SU-DHL-6 (cell line): ENCODE measurements at regions not wholly inside any gene's neighbourhood (a gene's known extent, or its start where the extent isn't known, plus 50 kb on each side); places are given as distances from the start of the nearest gene placed in this dataset.

Experiments
- H2AFZ ChIP-seq: fragments of 200-600 bp; sonication (generic); 2 replicates; pipeline ENCODE4 v1.6.1; 2014; ENCODE audit warnings: low read depth, mild to moderate bottlenecking, moderate library complexity, mixed read lengths, antibody characterized with exemption, low read length; ENCODE audit not compliant: severe bottlenecking
- H3F3A ChIP-seq: fragments of 200-600 bp; shearing (Covaris generic); 2 replicates; pipeline ENCODE4 v1.6.0; 2016; ENCODE audit warnings: antibody characterized with exemption, mild to moderate bottlenecking; ENCODE audit not compliant: insufficient read depth
- H3K27ac ChIP-seq: fragments of 200-600 bp; sonication (generic); 2 replicates; pipeline ENCODE4 v1.5.1; 2016; ENCODE audit warnings: low read depth, mild to moderate bottlenecking, low read length, moderate library complexity, mixed read lengths
- H3K27me3 ChIP-seq: fragments of 200-600 bp; sonication (generic), shearing (Covaris generic); 2 replicates; pipeline ENCODE4 v1.6.0; 2014; ENCODE audit warnings: mild to moderate bottlenecking, low read length
- H3K36me3 ChIP-seq: fragments of 200-600 bp; sonication (generic); 2 replicates; pipeline ENCODE4 v1.6.1; 2014; ENCODE audit warnings: mild to moderate bottlenecking, low read length, mixed read lengths
- H3K4me2 ChIP-seq: fragments of 300-600, 200-600 bp; shearing (Covaris generic), sonication (generic); 2 replicates; pipeline ENCODE4 v1.6.0; 2014; ENCODE audit warnings: low read length, low read depth, mild to moderate bottlenecking; ENCODE audit not compliant: poor library complexity, severe bottlenecking
- H3K4me3 ChIP-seq: fragments of 200-600 bp; sonication (generic); 2 replicates; pipeline ENCODE4 v1.5.1; 2014; ENCODE audit warnings: antibody characterized with exemption, low read length, mild to moderate bottlenecking, mixed read lengths; ENCODE audit not compliant: insufficient read depth, poor library complexity, severe bottlenecking
- H3K79me2 ChIP-seq: fragments of 200-600 bp; sonication (generic); 2 replicates; pipeline ENCODE4 v1.6.1; 2014; ENCODE audit warnings: mild to moderate bottlenecking, low read length, moderate library complexity; ENCODE audit not compliant: insufficient read depth
- H3K9ac ChIP-seq: fragments of 200-600 bp; sonication (generic); 2 replicates; pipeline ENCODE4 v1.7.0; 2014; ENCODE audit warnings: mild to moderate bottlenecking, low read length
- H3K9me2 ChIP-seq: fragments of 200-600 bp; sonication (generic); replicated peaks from 2 replicates; pipeline ENCODE4 v1.6.1; 2014; ENCODE audit warnings: low read length; ENCODE audit not compliant: insufficient read depth
- H3K9me3 ChIP-seq: fragments of 200-600 bp; sonication (generic); 2 replicates; pipeline ENCODE4 v1.6.1; 2014; ENCODE audit warnings: low read length, mixed read lengths; ENCODE audit not compliant: insufficient read depth
- H4K20me1 ChIP-seq: fragments of 200-600 bp; sonication (generic); 2 replicates; pipeline ENCODE4 v1.6.1; 2014; ENCODE audit warnings: low read depth, mild to moderate bottlenecking, antibody characterized with exemption, low read length, moderate library complexity, mixed read lengths
- EZH2phosphoT487 ChIP-seq: fragments of 200-600 bp; sonication (generic), shearing (Covaris generic); conservative IDR thresholded peaks from 2 replicates; pipeline ENCODE4 v1.6.1; 2018; ENCODE audit warnings: mild to moderate bottlenecking, antibody characterized with exemption, low read length, moderate library complexity, mixed read lengths
- TF ChIP-seq, protein P1 (sequence below): fragments of 200-600 bp; sonication (generic); IDR thresholded peaks from one replicate; pipeline ENCODE4 v1.5.1; 2017; ENCODE audit warnings: antibody characterized with exemption, mild to moderate bottlenecking, low read length, moderate library complexity; ENCODE audit not compliant: insufficient read depth, poor library complexity, severe bottlenecking

DNA sequence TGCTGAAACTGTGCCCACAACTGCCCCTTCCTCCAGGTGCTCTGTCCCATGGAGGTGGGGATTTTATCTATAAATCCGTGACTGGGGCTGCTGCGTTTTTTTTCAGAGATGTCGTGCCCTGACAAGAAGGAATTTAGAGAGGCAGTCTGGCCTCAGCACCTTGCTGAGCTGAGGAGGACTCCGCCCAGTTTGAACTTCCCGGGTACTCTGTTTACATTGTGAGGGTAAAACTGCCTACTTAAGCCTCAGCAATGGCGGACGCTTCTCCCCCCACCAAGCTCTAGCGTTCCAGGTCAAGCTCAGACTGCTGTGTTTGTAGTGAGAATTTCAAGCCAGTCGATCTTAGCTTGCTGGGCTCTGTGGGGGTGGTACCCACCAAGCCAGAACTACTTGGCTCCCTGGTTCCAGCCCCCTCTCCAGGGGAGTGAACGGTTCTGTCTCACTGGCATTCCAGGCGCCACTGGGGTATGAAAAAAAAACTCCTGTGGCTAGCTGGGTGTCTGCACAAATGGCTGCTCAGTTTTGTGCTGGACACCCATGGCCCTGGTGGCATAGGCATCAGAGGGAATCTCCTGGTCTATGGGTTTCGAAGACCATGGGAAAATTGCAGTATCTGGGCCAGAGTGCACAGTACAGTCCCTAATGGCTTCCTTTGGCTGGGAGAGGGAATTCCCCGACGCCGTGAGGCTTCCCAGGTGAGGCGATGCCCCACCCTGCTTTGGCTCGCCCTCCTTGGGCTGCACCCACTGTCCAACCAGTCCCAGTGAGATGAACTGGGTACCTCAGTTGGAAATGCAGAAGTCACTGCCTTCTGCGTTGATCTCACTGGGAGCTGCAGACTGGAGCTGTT lies 68.5 kb upstream of the SGO1 start:
- H2AFZ ChIP-seq, result no peak overlapping the region
- TF ChIP-seq EZH2phosphoT487, result no peak
- TF ChIP-seq, protein P1, sequence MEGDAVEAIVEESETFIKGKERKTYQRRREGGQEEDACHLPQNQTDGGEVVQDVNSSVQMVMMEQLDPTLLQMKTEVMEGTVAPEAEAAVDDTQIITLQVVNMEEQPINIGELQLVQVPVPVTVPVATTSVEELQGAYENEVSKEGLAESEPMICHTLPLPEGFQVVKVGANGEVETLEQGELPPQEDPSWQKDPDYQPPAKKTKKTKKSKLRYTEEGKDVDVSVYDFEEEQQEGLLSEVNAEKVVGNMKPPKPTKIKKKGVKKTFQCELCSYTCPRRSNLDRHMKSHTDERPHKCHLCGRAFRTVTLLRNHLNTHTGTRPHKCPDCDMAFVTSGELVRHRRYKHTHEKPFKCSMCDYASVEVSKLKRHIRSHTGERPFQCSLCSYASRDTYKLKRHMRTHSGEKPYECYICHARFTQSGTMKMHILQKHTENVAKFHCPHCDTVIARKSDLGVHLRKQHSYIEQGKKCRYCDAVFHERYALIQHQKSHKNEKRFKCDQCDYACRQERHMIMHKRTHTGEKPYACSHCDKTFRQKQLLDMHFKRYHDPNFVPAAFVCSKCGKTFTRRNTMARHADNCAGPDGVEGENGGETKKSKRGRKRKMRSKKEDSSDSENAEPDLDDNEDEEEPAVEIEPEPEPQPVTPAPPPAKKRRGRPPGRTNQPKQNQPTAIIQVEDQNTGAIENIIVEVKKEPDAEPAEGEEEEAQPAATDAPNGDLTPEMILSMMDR, result no peak

DNA sequence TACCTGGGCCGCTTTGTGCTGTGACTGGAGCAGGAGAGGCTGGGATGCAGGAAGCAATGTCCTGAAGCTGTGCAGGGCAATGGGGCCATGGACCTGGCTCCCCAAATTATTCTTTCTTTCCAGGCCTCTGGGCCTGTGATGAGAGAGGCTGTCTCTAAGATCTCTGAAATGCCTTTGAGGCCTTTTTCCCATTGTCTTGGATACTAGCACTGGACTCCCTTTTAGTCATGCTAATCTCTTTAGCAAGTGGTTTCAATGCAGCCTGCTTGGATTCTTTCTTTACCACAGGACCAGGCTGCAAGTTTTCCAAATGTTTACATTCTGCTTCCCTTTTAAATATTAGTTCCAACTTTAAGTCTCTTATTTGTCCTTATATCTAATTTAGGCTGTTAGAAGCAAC lies 64.8 kb upstream of the SGO1 start:
- H2AFZ ChIP-seq, result no peak overlapping the region
- TF ChIP-seq EZH2phosphoT487, result no peak
- TF ChIP-seq, protein P1, result no peak
- no peaks in the 10 kb centered on the region for H3K79me2 ChIP-seq
- no peaks in the 10 kb centered on the region for H3K27me3 ChIP-seq
- H3K9me2 ChIP-seq, result no peaks in the 10 kb centered on the region
- no peaks in the 10 kb centered on the region for H3K36me3 ChIP-seq
- no peaks in the 10 kb centered on the region for H3F3A ChIP-seq
- no peak overlapping the region for H3K4me3 ChIP-seq
- H3K4me2 ChIP-seq, result no peak overlapping the region
- H3K27ac ChIP-seq, result no peak overlapping the region
- H3K9me3 ChIP-seq, result 0 out of 2 replicates have a peak, but pooled peaks cover 8% of the 10 kb centered on the region
- H3K9ac ChIP-seq, result no peak overlapping the region
- no peaks in the 10 kb centered on the region for H4K20me1 ChIP-seq

More for the DNA sequence above, 68.5 kb upstream of the SGO1 start:
- Histone ChIP-seq H3K36me3 (no peaks in the 10 kb centered on the region), H3K27ac (no peak overlapping the region), H3K27me3 (no peaks in the 10 kb centered on the region), H3K9ac (no peak overlapping the region), H3K4me2 (no peak overlapping the region), H3K4me3 (no peak overlapping the region), H3K9me3 (no peaks in the 10 kb centered on the region), H3F3A (no peaks in the 10 kb centered on the region), H3K79me2 (no peaks in the 10 kb centered on the region), H4K20me1 (no peaks in the 10 kb centered on the region), H3K9me2 (no peaks in the 10 kb centered on the region)

DNA sequence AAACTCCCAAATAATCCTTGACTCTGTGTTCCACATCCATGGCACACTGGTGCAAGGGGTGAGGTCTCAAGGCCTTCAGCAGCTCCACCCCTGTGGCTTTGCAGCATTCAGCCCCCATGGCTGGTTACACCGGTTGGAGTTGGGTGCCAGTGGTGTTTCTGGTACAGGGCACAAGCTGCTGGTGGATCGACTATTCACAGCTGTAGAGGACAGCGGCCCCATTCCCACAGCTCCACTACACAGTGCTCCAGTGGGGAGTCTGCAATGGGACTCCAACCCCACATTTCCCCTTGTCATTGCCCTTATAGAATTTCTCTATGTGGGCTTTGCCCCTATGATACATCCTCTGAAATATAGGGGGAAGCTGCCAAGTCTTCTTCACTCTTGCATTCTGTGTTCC lies 64.3 kb upstream of the SGO1 start:
- Histone ChIP-seq H2AFZ (no peak overlapping the region), H3K9ac (no peak overlapping the region), H3K4me3 (no peak overlapping the region), H3K79me2 (no peaks in the 10 kb centered on the region), H3K27ac (no peak overlapping the region), H3K9me3 (0 out of 2 replicates have a peak, but pooled peaks cover 8% of the 10 kb centered on the region), H3F3A (no peaks in the 10 kb centered on the region), H3K27me3 (no peaks in the 10 kb centered on the region), H3K4me2 (no peak overlapping the region), H4K20me1 (no peaks in the 10 kb centered on the region), H3K9me2 (no peaks in the 10 kb centered on the region), H3K36me3 (no peaks in the 10 kb centered on the region)
- no peak for TF ChIP-seq EZH2phosphoT487
- TF ChIP-seq, protein P1, result no peak
